ENCODE measurements at regions not wholly inside any gene's neighbourhood (a gene's known extent, or its start where the extent isn't known, plus 50 kb on each side); places are given as distances from the start of the nearest gene placed in this dataset.

DNA sequence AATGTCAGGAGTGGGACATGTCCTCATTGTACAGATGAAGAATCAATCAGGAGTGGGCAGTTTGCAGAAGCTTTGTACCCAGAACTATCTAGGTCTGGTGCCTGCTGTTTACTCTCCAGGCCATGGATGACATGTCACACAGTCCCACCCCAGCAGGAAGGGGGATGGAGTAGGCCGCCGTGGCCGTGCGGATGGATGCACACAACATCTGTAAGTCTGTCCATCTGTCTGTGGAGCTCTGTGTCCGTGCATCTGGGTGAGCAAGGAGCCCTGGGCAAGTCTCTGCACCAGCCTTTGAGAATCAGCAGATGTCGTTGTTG lies 311.5 kb upstream of the IRX4 start:
- TF ChIP-seq, protein P1, sequence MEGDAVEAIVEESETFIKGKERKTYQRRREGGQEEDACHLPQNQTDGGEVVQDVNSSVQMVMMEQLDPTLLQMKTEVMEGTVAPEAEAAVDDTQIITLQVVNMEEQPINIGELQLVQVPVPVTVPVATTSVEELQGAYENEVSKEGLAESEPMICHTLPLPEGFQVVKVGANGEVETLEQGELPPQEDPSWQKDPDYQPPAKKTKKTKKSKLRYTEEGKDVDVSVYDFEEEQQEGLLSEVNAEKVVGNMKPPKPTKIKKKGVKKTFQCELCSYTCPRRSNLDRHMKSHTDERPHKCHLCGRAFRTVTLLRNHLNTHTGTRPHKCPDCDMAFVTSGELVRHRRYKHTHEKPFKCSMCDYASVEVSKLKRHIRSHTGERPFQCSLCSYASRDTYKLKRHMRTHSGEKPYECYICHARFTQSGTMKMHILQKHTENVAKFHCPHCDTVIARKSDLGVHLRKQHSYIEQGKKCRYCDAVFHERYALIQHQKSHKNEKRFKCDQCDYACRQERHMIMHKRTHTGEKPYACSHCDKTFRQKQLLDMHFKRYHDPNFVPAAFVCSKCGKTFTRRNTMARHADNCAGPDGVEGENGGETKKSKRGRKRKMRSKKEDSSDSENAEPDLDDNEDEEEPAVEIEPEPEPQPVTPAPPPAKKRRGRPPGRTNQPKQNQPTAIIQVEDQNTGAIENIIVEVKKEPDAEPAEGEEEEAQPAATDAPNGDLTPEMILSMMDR (IDR thresholded peaks at IDR 0.05; ENCODE audit: unreplicated experiment): no peak
- H3K27me3 Mint-ChIP-seq (ENCODE audit: low read depth): peaks cover 75% of the 10 kb centered on the region
- no peaks in the 10 kb centered on the region for H3K36me3 Mint-ChIP-seq
- H3K9me3 Mint-ChIP-seq: peaks cover 4% of the 10 kb centered on the region
- peaks cover 8% of the 10 kb centered on the region for H3K4me1 Mint-ChIP-seq
- DNase-seq (ENCODE audit: low spot score in 2 of 2, unreplicated experiment in 2 of 2): no peak
- no peak overlapping the region for H3K4me3 Mint-ChIP-seq
- no peak overlapping the region for H3K27ac Mint-ChIP-seq

DNA sequence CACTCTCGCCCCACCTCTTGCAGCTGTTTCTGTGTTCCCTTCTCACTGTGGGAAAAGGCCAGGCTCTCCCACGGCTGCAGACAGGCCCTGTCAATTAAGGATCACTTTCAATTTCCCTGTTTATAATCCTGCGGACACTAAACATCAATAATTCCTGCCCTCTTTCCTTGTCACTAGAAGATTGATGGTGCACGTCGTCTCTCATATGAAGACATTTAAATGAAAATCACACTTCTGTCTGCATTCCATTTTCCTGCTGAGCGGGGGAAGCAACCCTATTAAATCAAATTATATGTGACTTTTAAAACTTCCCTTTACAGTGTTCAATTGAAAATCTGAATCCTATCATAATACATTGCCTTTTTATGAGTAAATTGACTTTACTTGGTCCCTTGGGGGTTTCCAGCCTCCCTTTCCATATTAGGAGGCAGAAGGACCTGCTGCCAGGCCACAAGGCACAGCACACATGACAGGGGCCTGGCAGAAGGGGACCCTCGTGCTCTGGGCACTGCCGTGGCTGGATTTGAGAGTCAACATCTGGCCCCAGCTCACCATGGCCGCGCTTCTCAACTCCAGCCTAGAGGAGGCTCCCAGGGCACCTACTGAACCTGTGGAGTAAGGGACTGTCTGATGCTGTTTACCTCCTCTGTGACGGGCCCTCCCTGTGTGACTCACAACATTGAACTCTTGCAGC lies 311.0 kb upstream of the IRX4 start:
- peaks cover 74% of the 10 kb centered on the region for H3K27me3 Mint-ChIP-seq (ENCODE audit: low read depth)
- no peak overlapping the region for H3K27ac Mint-ChIP-seq
- no peak for DNase-seq (ENCODE audit: low spot score in 2 of 2, unreplicated experiment in 2 of 2)

DNA sequence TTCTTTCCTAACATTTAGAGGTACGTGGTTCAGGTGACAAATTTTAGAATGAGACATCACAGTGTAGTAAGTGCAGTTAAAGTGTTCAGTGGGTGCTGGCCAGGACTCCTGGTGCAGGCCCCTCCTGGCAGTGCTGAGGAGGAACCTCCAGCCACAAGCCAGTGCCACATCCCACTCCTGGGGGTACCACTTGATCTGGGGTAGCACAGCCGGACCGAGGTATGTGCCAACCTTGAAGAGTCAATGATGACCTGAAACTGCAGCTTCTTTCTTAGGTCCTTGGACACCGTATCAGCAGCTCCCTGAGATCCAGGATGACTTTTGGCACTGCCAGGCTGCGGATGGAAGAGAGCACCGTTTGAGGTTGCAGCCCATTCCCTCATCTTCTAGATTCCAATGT lies 310.4 kb upstream of the IRX4 start:
- Mint-ChIP-seq H3K4me3 (no peak overlapping the region), H3K36me3 (no peaks in the 10 kb centered on the region), H3K9me3 (peaks cover 4% of the 10 kb centered on the region), H3K4me1 (peaks cover 8% of the 10 kb centered on the region), H3K27ac (no peak overlapping the region), H3K27me3 (ENCODE audit: low read depth) (peaks cover 75% of the 10 kb centered on the region)
- no peak for DNase-seq (ENCODE audit: low spot score in 2 of 2, unreplicated experiment in 2 of 2)
- TF ChIP-seq, protein P1 (IDR thresholded peaks at IDR 0.05; ENCODE audit: unreplicated experiment): no peak

More for the DNA sequence above, 311.0 kb upstream of the IRX4 start:
- Mint-ChIP-seq H3K36me3 (no peaks in the 10 kb centered on the region), H3K4me1 (peaks cover 8% of the 10 kb centered on the region), H3K4me3 (no peak overlapping the region), H3K9me3 (peaks cover 4% of the 10 kb centered on the region)
- TF ChIP-seq, protein P1 (IDR thresholded peaks at IDR 0.05; ENCODE audit: unreplicated experiment): no peak

DNA sequence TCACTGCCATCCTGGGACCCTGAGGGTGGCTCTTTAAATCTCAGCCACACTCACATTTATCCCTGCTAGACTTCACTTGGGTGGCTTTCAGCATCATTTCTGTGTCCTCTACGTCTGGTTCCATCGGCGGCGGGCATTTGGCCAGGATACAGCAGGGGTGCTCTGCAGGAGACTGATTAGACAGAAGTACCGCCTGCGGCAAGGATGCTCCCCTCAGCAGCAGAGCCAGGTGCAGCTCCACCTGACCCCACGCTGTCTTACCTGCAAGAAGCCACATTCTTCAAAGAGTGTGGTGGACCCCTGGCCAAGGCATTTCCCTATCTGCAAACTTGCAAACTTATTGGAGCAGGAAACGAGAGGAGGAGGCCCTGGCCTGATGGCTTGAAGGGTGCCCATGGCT lies 309.8 kb upstream of the IRX4 start:
- Mint-ChIP-seq H3K4me1 (peaks cover 8% of the 10 kb centered on the region), H3K4me3 (no peak overlapping the region), H3K36me3 (no peaks in the 10 kb centered on the region), H3K27me3 (ENCODE audit: low read depth) (peaks cover 72% of the 10 kb centered on the region), H3K9me3 (peaks cover 4% of the 10 kb centered on the region), H3K27ac (no peak overlapping the region)
- TF ChIP-seq, protein P1 (IDR thresholded peaks at IDR 0.05; ENCODE audit: unreplicated experiment): no peak
- no peak for DNase-seq (ENCODE audit: low spot score in 2 of 2, unreplicated experiment in 2 of 2)

DNA sequence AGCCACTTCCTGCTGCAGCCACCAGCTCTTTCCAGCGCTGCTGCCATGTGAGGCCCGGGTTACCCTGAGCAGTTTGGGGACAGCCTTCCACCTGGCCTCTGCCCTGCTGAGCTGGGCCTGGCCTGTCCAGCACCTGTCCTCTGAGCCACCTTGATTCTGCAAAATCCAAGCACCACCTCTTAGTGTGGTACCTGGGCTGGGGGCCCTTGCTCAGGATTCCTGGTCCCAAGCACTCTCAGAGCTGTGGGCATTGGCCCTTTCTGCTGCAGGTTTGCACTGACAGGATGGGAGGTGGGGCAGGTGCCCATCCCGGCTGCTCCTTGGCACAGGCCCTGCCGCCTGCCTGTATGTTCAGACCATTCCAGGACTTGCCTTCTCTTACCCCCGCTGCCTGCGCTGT lies 309.2 kb upstream of the IRX4 start:
- no peak overlapping the region for H3K27ac Mint-ChIP-seq
- no peak for DNase-seq (ENCODE audit: low spot score in 2 of 2, unreplicated experiment in 2 of 2)
- TF ChIP-seq, protein P1 (IDR thresholded peaks at IDR 0.05; ENCODE audit: unreplicated experiment): no peak

DNA sequence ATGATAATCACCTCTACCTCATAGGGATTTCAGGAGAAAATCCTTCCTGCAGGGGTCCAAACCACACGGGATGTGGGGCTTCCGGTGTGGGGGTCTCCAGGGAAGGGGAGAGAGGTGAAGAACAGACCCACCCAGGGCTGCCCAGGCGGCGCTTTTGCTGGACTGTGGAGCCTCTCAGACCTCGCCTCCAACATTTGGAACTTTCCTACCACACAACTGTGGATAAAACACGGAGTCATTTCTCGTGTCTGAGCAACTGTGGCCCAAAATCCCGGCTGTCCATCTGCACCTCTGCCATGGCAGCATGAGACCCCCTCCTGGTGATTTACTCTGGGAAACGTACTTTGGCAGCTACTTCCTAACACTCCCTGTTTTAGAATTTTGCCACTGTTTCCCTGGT lies 307.8 kb upstream of the IRX4 start:
- Mint-ChIP-seq H3K27me3 (ENCODE audit: low read depth) (peaks cover 66% of the 10 kb centered on the region), H3K4me3 (no peak overlapping the region), H3K27ac (no peak overlapping the region), H3K36me3 (no peaks in the 10 kb centered on the region), H3K9me3 (peaks cover 1% of the 10 kb centered on the region), H3K4me1 (peaks cover 8% of the 10 kb centered on the region)
- DNase-seq (ENCODE audit: low spot score in 2 of 2, unreplicated experiment in 2 of 2): no peak
- TF ChIP-seq, protein P1 (IDR thresholded peaks at IDR 0.05; ENCODE audit: unreplicated experiment): no peak

More for the DNA sequence above, 309.2 kb upstream of the IRX4 start:
- Mint-ChIP-seq H3K9me3 (peaks cover 4% of the 10 kb centered on the region), H3K27me3 (ENCODE audit: low read depth) (peaks cover 72% of the 10 kb centered on the region), H3K4me3 (no peak overlapping the region), H3K36me3 (no peaks in the 10 kb centered on the region), H3K4me1 (peaks cover 8% of the 10 kb centered on the region)
